SK-N-SH treated with all-trans-retinoic acid at 6 μM for 48 hours (cell line): ENCODE measurements at regions not wholly inside any gene's neighbourhood (a gene's known extent, or its start where the extent isn't known, plus 50 kb on each side); places are given as distances from the start of the nearest gene placed in this dataset.

ENCODE experiments used
- ARNTL ChIP-seq: fragments of 450-650 bp; formaldehyde crosslinking; IDR thresholded peaks from 2 replicates; pipeline ENCODE4 v1.5.0; 2020; ENCODE audit warnings: low read depth, mild to moderate bottlenecking, moderate library complexity, borderline replicate concordance
- PATZ1 ChIP-seq: fragments of 250-450 bp; sonication (Bioruptor Pico); IDR thresholded peaks from 2 replicates; pipeline ENCODE4 v1.8.0; 2020; ENCODE audit warnings: mild to moderate bottlenecking, moderate library complexity, borderline replicate concordance
- TOX ChIP-seq: fragments of 250-450 bp; sonication (Bioruptor Pico); IDR thresholded peaks from 2 replicates; pipeline ENCODE4 v1.8.0; 2021; ENCODE audit warnings: mild to moderate bottlenecking, moderate library complexity, borderline replicate concordance
- ZNF8 ChIP-seq: fragments of 450-650 bp; formaldehyde crosslinking; IDR thresholded peaks from 2 replicates; pipeline ENCODE4 v1.5.0; 2020; ENCODE audit warnings: mild to moderate bottlenecking, moderate library complexity

- TF ChIP-seq PATZ1 (CRISPR knock-in tag) (no peak), ARNTL (no peak), ZNF8 (CRISPR knock-in tag) (no peak), TOX (no peak)
Measured at GRCh38 chr12:28775556-28775955, 373.5 kb upstream of the FAR2 start.
